GM12874 (cell line): ENCODE measurements at regions not wholly inside any gene's neighbourhood (a gene's known extent, or its start where the extent isn't known, plus 50 kb on each side); places are given as distances from the start of the nearest gene placed in this dataset.

Experiments used
- CTCF ChIP-seq: IDR thresholded peaks from 2 replicates; pipeline ENCODE4 v1.5.1; 2011; ENCODE audit warnings: low read depth, mild to moderate bottlenecking, control low read depth, low read length, moderate library complexity; ENCODE audit not compliant: insufficient read depth

- no peak for TF ChIP-seq CTCF
Measured at GRCh38 chr16:6499413-6499812, 833.2 kb upstream of the RBFOX1 start.

GRCh38 chr16:6498858-6499257, 833.8 kb upstream of the RBFOX1 start:
- TF ChIP-seq CTCF: no peak

GRCh38 chr16:6496996-6497395, 835.6 kb upstream of the RBFOX1 start:
- TF ChIP-seq CTCF: no peak

- TF ChIP-seq CTCF: no peak
Measured at GRCh38 chr16:6495486-6496210, 837.0 kb upstream of the RBFOX1 start.

GRCh38 chr16:6494716-6495115, 837.9 kb upstream of the RBFOX1 start:
- no peak for TF ChIP-seq CTCF

GRCh38 chr16:6493555-6493954, 839.1 kb upstream of the RBFOX1 start:
- no peak for TF ChIP-seq CTCF

GRCh38 chr16:6492742-6493141, 839.9 kb upstream of the RBFOX1 start:
- no peak for TF ChIP-seq CTCF

GRCh38 chr16:6484935-6485334, 847.7 kb upstream of the RBFOX1 start:
- TF ChIP-seq CTCF: no peak
